Ammon's horn (tissue), 1 donor: ENCODE measurements at regions not wholly inside any gene's neighbourhood (a gene's known extent, or its start where the extent isn't known, plus 50 kb on each side); places are given as distances from the start of the nearest gene placed in this dataset.

Experiments used
- DNase-seq: peaks from one replicate; pipeline ENCODE4 v3.0.0-alpha.2; 2016; ENCODE audit warnings: low spot score

DNA sequence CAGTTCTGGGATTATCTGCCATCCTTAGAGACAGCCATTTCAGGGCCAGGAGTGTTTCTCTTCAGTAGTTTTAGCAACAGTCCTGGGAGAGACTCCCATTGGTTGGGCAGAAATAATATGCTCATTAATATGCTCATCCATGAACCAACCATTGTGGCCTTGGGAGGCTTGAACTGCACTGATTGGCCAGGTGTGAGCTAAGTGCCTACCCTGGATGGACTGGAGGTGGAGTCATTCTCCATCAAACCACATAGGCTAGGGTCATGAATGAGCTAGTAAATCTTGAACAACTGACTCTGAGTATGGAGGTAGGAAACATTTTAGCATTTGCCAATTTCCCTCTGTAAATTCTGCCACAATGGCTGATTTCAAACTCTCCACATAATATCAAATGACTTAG, 70.2 kb upstream of the ZFP64 start:
- DNase-seq, result no peak

GRCh38 chr20:52259295-52259694, 67.7 kb upstream of the ZFP64 start:
- no peak for DNase-seq

GRCh38 chr20:52256454-52256853, 64.9 kb upstream of the ZFP64 start:
- no peak for DNase-seq

GRCh38 chr20:52252664-52253063, 61.1 kb upstream of the ZFP64 start:
- DNase-seq, result no peak

GRCh38 chr20:52251827-52252226, 60.2 kb upstream of the ZFP64 start:
- DNase-seq, result no peak

DNA sequence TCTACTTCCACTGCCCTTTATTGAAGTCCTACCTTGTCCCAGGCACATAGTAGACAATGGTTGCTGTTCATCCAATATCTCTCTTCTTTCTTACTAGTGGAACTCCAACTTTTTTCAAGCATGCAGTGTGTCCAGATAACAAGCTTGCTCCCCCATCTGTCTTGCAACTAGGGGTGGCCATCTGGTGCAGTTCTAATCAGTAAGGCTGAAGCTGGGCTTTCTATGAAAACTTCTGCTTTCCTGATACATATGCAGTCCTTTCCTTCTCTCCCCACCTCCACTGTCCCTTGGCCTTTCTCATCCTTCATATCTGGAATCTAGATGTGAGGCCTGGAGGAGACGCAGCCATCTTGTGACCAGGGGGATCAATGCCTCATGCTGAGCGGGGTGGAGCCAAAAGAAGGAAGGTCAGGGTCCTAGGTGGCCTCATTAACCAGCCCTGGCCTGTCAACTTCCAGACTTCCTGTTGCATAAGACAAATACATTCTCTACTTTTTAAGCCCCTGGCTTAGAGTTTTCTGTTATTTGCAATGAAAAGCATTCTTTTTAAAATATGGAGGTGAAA, 59.6 kb upstream of the ZFP64 start:
- DNase-seq, result no peak

DNA sequence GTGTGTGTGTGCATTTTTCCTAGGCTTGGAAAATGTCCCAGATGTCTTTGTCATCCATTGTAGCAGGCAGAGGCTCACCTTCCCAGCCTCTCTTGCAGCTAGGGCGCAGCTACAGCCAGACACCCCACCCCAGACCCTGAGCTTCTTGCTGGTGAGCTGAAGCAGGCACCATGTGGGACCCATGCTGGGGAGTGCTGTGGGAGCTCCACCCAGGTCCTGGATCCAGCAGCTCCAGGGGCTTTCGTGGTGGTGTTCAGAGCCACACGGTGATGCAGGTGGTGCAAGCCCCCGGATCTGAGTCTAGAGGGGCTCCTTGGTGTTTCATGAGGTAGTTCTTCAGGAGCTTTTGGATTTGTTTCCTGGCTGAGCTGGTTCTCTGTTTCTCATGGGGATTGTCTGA, 56.0 kb upstream of the ZFP64 start:
- DNase-seq, result no peak

DNA sequence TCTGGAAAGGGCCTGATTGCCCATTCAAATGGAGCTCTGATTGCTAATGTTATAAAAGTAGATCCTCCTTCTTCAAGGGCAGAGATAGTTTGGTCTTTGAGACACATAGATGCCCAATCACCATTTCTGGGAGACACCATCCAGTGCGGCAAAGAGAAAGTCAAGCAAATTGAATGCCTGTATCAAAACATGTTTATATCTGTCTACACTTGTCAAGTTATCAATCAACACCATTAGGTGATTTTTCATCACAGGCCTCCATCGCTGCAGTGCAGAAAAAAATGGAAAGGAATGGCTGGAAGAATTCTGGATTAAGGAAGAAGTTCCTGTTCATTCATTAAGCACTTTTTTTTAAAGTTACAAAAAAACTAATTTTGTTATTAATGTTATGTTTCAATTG, 54.8 kb upstream of the ZFP64 start:
- no peak for DNase-seq

DNA sequence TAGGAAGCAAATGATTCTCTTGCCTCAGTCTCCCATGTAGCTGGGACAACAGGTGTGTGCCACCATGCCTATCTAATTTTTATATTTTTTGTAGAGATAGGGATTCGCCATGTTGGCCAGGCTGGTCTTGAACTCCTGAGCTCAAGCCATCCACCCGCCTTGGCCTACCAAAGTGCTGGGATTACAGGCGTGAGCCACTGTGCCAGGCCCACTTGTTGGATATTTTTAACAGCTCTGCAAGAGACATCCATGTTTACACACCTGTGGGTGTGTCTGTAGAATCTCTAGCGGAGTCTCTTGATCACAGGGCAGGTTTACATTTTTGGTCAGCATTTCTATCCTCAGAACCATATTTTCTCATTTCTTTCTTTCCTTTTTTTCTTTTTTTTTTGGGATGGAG, 53.1 kb upstream of the ZFP64 start:
- DNase-seq, result no peak

- no peak for DNase-seq
Measured at GRCh38 chr20:52242237-52243230, 51.0 kb upstream of the ZFP64 start.
